ENCODE measurements at regions not wholly inside any gene's neighbourhood (a gene's known extent, or its start where the extent isn't known, plus 50 kb on each side); places are given as distances from the start of the nearest gene placed in this dataset.
A peak's percentile ranks its signal among the peaks of the same experiment; 100 is the strongest.

DNA sequence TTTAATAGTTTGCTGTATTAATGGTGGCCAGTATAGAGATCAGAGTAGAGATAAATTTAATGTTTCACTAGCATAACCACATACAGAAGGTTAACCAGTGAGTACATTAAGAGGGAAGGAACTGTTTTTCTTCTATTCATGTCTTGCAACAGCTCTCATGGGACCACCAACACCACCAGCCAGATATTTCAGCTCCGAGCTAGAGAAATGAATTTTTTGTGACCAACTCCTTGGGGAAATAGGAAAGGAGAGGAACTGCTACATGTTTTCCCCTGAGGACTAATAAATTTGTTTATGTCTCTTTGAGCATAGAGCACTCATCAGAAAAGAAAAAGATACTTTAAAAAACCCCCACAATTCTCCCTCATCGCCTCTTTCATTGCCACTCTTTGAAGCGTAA lies 247.5 kb downstream of the MBNL1 start:
- Mint-ChIP-seq H3K36me3 (peaks cover 2% of the 10 kb centered on the region), H3K27me3 (no peaks in the 10 kb centered on the region), H3K27ac (no peak overlapping the region), H3K4me1 (no peaks in the 10 kb centered on the region), H3K9me3 (no peaks in the 10 kb centered on the region), H3K4me3 (no peak overlapping the region)

- H3K9me3 Mint-ChIP-seq: no peaks in the 10 kb centered on the region
- no peak overlapping the region for H3K4me3 Mint-ChIP-seq
- H3K4me1 Mint-ChIP-seq: no peaks in the 10 kb centered on the region
- H3K27me3 Mint-ChIP-seq: no peaks in the 10 kb centered on the region
- no peaks in the 10 kb centered on the region for H3K36me3 Mint-ChIP-seq
- no peak overlapping the region for H3K27ac Mint-ChIP-seq
These were observed 248.8 kb downstream of the MBNL1 start for GRCh38 chr3:152517502-152517901.

DNA sequence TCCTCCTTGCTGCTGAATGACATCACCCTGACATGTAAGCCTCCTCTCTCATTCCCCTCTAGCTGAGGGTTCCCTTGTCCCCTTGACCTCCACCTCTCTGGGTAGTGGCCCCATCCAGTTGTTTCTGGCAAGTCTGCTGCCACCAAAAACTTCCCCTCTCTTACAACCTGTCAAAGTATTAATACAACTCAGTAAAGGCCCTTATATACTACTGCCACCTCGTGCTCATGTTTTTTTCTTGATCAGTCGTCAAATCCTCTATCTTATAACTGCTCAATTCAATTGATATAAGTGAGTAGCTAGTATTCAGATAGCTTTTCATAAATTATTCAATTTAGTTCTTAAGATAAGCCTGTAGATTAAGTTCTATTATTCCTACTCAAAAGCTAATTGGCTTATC lies 249.6 kb downstream of the MBNL1 start:
- H3K27ac Mint-ChIP-seq: no peak overlapping the region
- H3K4me1 Mint-ChIP-seq: no peaks in the 10 kb centered on the region
- no peaks in the 10 kb centered on the region for H3K27me3 Mint-ChIP-seq
- no peaks in the 10 kb centered on the region for H3K36me3 Mint-ChIP-seq
- H3K4me3 Mint-ChIP-seq: no peak overlapping the region
- H3K9me3 Mint-ChIP-seq: no peaks in the 10 kb centered on the region

- Mint-ChIP-seq H3K27ac (no peak overlapping the region), H3K9me3 (no peaks in the 10 kb centered on the region), H3K4me3 (no peak overlapping the region), H3K27me3 (no peaks in the 10 kb centered on the region), H3K4me1 (no peaks in the 10 kb centered on the region), H3K36me3 (no peaks in the 10 kb centered on the region)
These were observed 250.6 kb downstream of the MBNL1 start for GRCh38 chr3:152519376-152519775.

DNA sequence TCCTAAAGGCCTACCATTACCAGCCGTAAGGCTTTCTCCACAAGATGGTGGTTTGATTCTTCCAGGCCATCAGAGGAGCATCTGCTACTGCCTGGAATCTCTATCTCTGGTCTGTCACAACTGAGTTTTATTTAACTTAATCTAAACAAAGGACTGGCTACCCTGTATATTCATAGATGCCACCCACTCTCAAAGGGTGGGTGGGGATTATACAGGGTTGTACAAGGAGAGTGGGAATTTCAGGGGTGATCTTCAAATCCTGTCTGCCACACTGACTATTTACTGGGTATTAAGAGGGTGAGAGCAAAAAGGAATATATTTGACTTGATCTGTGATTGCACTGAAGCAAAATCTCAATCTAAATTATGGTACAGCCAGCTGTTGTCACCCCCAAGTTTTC lies 253.3 kb downstream of the MBNL1 start:
- H3K27ac Mint-ChIP-seq: no peak overlapping the region
- no peaks in the 10 kb centered on the region for H3K9me3 Mint-ChIP-seq
- no peak overlapping the region for H3K4me3 Mint-ChIP-seq
- no peaks in the 10 kb centered on the region for H3K36me3 Mint-ChIP-seq
- H3K27me3 Mint-ChIP-seq: no peaks in the 10 kb centered on the region
- H3K4me1 Mint-ChIP-seq: no peaks in the 10 kb centered on the region

- H3K4me3 Mint-ChIP-seq: no peak overlapping the region
- no peaks in the 10 kb centered on the region for H3K36me3 Mint-ChIP-seq
- H3K9me3 Mint-ChIP-seq: no peaks in the 10 kb centered on the region
- H3K4me1 Mint-ChIP-seq: no peaks in the 10 kb centered on the region
- no peaks in the 10 kb centered on the region for H3K27me3 Mint-ChIP-seq
- no peak overlapping the region for H3K27ac Mint-ChIP-seq
These were observed 255.7 kb downstream of the MBNL1 start for GRCh38 chr3:152524198-152525140.

DNA sequence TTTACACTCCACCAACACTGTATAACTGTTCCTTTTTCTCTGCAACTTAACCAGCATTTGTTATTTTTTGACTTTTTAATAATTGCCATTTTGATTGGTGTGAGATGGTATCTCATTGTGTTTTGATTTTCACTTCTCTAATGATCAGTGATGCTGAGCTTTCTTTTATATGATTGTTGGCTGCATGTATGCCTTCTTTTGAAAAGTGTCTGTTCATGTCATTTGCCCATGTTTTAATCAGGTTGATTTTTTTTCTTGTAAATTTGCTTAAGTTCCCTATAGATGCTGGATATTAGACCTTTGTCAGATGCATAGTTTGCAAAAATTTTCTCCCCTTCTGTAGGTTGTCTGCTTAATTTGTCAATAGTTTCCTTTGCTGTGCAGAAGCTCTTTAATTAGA lies 263.0 kb downstream of the MBNL1 start:
- no peaks in the 10 kb centered on the region for H3K27me3 Mint-ChIP-seq
- no peak overlapping the region for H3K4me3 Mint-ChIP-seq
- H3K27ac Mint-ChIP-seq: no peak overlapping the region
- peaks cover 10% of the 10 kb centered on the region for H3K9me3 Mint-ChIP-seq
- no peaks in the 10 kb centered on the region for H3K4me1 Mint-ChIP-seq
- H3K36me3 Mint-ChIP-seq: peaks cover 8% of the 10 kb centered on the region

- Mint-ChIP-seq H3K36me3 (peaks cover 11% of the 10 kb centered on the region), H3K27me3 (peaks cover 22% of the 10 kb centered on the region), H3K4me3 (no peak overlapping the region), H3K4me1 (no peaks in the 10 kb centered on the region), H3K27ac (no peak overlapping the region), H3K9me3 (peaks cover 8% of the 10 kb centered on the region)
These were observed 269.8 kb downstream of the MBNL1 start for GRCh38 chr3:152538518-152538917.

- H3K27ac Mint-ChIP-seq: no peak overlapping the region
- H3K27me3 Mint-ChIP-seq: peaks cover 25% of the 10 kb centered on the region
- H3K9me3 Mint-ChIP-seq: peaks cover 8% of the 10 kb centered on the region
- peaks cover 9% of the 10 kb centered on the region for H3K36me3 Mint-ChIP-seq
- no peak overlapping the region for H3K4me3 Mint-ChIP-seq
- no peaks in the 10 kb centered on the region for H3K4me1 Mint-ChIP-seq
These were observed 270.5 kb downstream of the MBNL1 start for GRCh38 chr3:152539191-152539764.

GRCh38 chr3:152540120-152540519 lies 271.4 kb downstream of the MBNL1 start:
- Mint-ChIP-seq H3K4me3 (no peak overlapping the region), H3K27ac (no peak overlapping the region), H3K4me1 (no peaks in the 10 kb centered on the region), H3K36me3 (peaks cover 9% of the 10 kb centered on the region), H3K27me3 (peaks cover 29% of the 10 kb centered on the region), H3K9me3 (peaks cover 4% of the 10 kb centered on the region)

GRCh38 chr3:152547153-152547552 lies 278.4 kb downstream of the MBNL1 start:
- H3K4me3 Mint-ChIP-seq: no peak overlapping the region
- H3K4me1 Mint-ChIP-seq: no peaks in the 10 kb centered on the region
- no peaks in the 10 kb centered on the region for H3K36me3 Mint-ChIP-seq
- H3K27ac Mint-ChIP-seq: no peak overlapping the region
- H3K27me3 Mint-ChIP-seq: peaks cover 14% of the 10 kb centered on the region
- H3K9me3 Mint-ChIP-seq: no peaks in the 10 kb centered on the region

DNA sequence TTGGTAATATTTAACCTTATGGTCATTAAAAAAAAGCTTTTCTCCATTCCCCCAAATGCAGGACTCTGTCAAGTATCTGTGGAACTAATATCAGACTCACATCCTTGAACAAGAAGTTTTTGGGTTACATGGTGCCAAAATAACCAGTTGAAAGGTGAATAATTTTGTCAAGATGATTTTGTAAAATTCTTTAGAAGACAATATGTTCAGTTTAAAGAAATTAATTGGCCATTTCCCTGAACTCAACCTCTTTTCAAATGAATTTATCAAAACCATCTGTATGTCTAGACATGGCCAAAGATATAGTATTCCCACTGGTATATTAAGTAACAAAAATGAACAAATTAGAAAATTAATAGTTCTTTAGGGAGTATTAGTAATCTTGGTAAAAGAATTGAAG lies 280.5 kb downstream of the MBNL1 start:
- Mint-ChIP-seq H3K9me3 (no peaks in the 10 kb centered on the region), H3K27me3 (peaks cover 5% of the 10 kb centered on the region), H3K4me3 (no peak overlapping the region), H3K27ac (no peak overlapping the region), H3K4me1 (no peaks in the 10 kb centered on the region), H3K36me3 (no peaks in the 10 kb centered on the region)

DNA sequence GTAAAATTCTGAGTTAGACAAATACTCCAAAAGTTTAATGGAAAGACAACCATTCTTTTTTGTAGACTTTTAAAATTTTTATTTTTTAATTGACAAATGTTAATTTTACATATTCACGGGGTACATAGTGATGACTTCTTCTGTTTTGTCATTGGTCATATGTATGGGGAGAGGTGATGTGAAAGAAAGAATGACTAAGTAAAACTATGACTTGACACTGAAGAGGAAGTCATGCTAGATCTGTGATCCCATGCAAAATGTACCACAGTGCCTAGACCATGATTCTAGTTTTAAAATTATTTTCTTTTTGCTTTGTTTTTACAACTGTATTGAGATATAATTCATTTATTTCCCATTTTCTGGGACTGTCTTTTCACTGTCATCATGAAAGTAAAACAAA lies 281.6 kb downstream of the MBNL1 start:
- H3K27ac Mint-ChIP-seq: no peak overlapping the region
- no peaks in the 10 kb centered on the region for H3K36me3 Mint-ChIP-seq
- H3K4me1 Mint-ChIP-seq: no peaks in the 10 kb centered on the region
- H3K27me3 Mint-ChIP-seq: peaks cover 2% of the 10 kb centered on the region
- H3K9me3 Mint-ChIP-seq: no peaks in the 10 kb centered on the region
- no peak overlapping the region for H3K4me3 Mint-ChIP-seq

DNA sequence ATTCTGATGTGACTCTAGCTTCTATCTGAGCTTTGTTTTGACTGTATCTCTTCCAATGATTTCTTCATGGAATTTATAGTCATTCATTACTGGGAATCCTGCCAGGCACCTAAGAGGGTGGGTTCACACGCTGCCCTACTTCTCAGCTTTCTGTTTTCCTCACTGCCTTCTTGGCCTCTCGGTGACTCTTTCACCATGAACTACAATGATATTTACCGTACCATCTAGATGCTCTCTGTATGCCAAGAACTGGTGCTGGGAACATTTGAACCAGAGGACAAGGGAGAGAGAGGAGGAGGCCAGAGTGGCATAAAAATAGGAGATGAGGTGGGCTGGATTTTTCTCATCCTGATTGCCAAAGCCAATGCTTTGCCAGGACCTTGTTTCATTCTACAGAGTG lies 280.0 kb upstream of the P2RY1 start:
- H3K27ac Mint-ChIP-seq: no peak overlapping the region
- no peaks in the 10 kb centered on the region for H3K9me3 Mint-ChIP-seq
- H3K36me3 Mint-ChIP-seq: no peaks in the 10 kb centered on the region
- H3K4me3 Mint-ChIP-seq: no peak overlapping the region
- peaks cover 11% of the 10 kb centered on the region for H3K4me1 Mint-ChIP-seq
- H3K27me3 Mint-ChIP-seq: peaks cover 2% of the 10 kb centered on the region

DNA sequence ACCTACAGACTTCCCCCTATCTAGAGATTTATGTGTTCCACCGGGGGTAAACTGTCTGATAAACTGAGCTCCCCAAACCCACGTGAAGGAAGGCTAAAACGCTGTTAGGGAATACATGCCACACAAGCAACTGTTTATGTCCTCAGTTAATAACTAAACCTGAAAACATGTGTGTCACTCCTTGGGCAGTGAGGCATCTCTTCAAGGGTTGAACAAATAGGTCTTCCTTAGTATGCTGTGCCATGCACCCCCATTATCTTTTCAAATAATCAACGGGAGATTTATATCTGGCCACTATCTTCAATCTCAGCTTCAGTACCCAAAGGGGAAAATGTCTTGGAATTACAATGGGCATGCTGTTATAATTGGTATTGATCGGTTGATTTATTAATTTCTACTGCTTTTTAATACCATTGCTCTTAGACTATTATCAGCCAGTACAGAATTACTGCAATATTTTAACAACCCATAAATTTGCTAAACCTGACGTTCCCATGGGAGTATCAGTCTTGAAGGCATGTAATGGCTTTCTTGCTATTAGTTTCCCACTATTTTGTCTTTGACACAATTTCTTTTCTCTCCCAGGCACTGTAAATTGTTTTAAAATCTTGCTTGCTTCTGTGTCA lies 279.2 kb upstream of the P2RY1 start:
- Mint-ChIP-seq H3K4me1 (peaks cover 11% of the 10 kb centered on the region), H3K36me3 (no peaks in the 10 kb centered on the region), H3K9me3 (no peaks in the 10 kb centered on the region), H3K27ac (no peak overlapping the region), H3K4me3 (no peak overlapping the region), H3K27me3 (peaks cover 2% of the 10 kb centered on the region)

- no peaks in the 10 kb centered on the region for H3K36me3 Mint-ChIP-seq
- H3K27ac Mint-ChIP-seq: peak overlapping the region; percentile 16
- no peak overlapping the region for H3K4me3 Mint-ChIP-seq
- H3K4me1 Mint-ChIP-seq: peaks cover 11% of the 10 kb centered on the region
- H3K27me3 Mint-ChIP-seq: no peaks in the 10 kb centered on the region
- H3K9me3 Mint-ChIP-seq: no peaks in the 10 kb centered on the region
These were observed 278.1 kb upstream of the P2RY1 start for GRCh38 chr3:152556731-152557254.

Data from activated naive CD4-positive, alpha-beta T cell treated with anti-CD3 and anti-CD28 coated beads, Interleukin-2, amount 50 U/mL, for 24 hours (primary cell).